OCI-LY1 (cell line): ENCODE measurements at regions not wholly inside any gene's neighbourhood (a gene's known extent, or its start where the extent isn't known, plus 50 kb on each side); places are given as distances from the start of the nearest gene placed in this dataset.

Experiments
- H2AFZ ChIP-seq: fragments of 200-600 bp; sonication (generic), shearing (Covaris generic); 2 replicates; pipeline ENCODE4 v1.6.0; 2014; ENCODE audit warnings: antibody characterized with exemption, mild to moderate bottlenecking, low read length
- H3F3A ChIP-seq: fragments of 200-600 bp; sonication (generic), shearing (Covaris generic); 2 replicates; pipeline ENCODE4 v1.6.0; 2014; ENCODE audit warnings: mild to moderate bottlenecking, antibody characterized with exemption, low read length, moderate library complexity; ENCODE audit not compliant: insufficient read depth
- H3K27ac ChIP-seq: fragments of 200-600 bp; sonication (generic); 2 replicates; pipeline ENCODE4 v1.5.1; 2014; ENCODE audit warnings: low read length, mixed run types, mild to moderate bottlenecking, low read depth; ENCODE audit not compliant: poor library complexity, severe bottlenecking
- H3K27me3 ChIP-seq: fragments of 200-600 bp; sonication (generic); 2 replicates; pipeline ENCODE4 v1.6.0; 2014; ENCODE audit warnings: antibody characterized with exemption, mild to moderate bottlenecking, low read length, moderate library complexity; ENCODE audit not compliant: insufficient read depth
- H3K36me3 ChIP-seq: fragments of 200-600 bp; sonication (generic); 2 replicates; pipeline ENCODE4 v1.6.1; 2014; ENCODE audit warnings: mild to moderate bottlenecking, antibody characterized with exemption, low read length, moderate library complexity, mixed read lengths; ENCODE audit not compliant: insufficient read depth
- H3K4me1 ChIP-seq: fragments of 200-600 bp; sonication (generic); 2 replicates; pipeline ENCODE4 v1.5.1; 2014; ENCODE audit warnings: mild to moderate bottlenecking, low read length, moderate library complexity; ENCODE audit not compliant: insufficient read depth, severe bottlenecking
- H3K4me2 ChIP-seq: fragments of 200-600 bp; sonication (generic), shearing (Covaris generic); 2 replicates; pipeline ENCODE4 v1.6.1; 2014; ENCODE audit warnings: low read length
- H3K4me3 ChIP-seq: fragments of 200-600 bp; sonication (generic); 2 replicates; pipeline ENCODE4 v1.5.1; 2014; ENCODE audit warnings: low read length, low read depth, mild to moderate bottlenecking, mixed read lengths; ENCODE audit not compliant: poor library complexity, severe bottlenecking
- H3K79me2 ChIP-seq: fragments of 200-600 bp; shearing (Covaris generic); 2 replicates; pipeline ENCODE4 v1.6.1; 2016; ENCODE audit warnings: mixed run types, low read length, mixed read lengths; ENCODE audit not compliant: insufficient read depth
- H3K9ac ChIP-seq: fragments of 200-600 bp; sonication (generic), shearing (Covaris generic); 2 replicates; pipeline ENCODE4 v1.6.1; 2014; ENCODE audit warnings: mild to moderate bottlenecking, low read length, mixed read lengths
- H3K9me2 ChIP-seq: fragments of 200-600 bp; sonication (generic), shearing (Covaris generic); 2 replicates; pipeline ENCODE4 v1.6.1; 2014; ENCODE audit warnings: low read depth, mild to moderate bottlenecking, low read length, mixed read lengths
- H3K9me3 ChIP-seq: fragments of 200-600 bp; shearing (Covaris generic); 2 replicates; pipeline ENCODE4 v1.6.1; 2014; ENCODE audit warnings: low read length, mixed read lengths
- H4K20me1 ChIP-seq: fragments of 200-600 bp; sonication (generic), shearing (Covaris generic); 2 replicates; pipeline ENCODE4 v1.6.0; 2016; ENCODE audit warnings: mild to moderate bottlenecking, low read length; ENCODE audit not compliant: insufficient read depth
- EZH2 ChIP-seq: fragments of 200-600 bp; sonication (generic), shearing (Covaris generic); IDR thresholded peaks from 2 replicates; pipeline ENCODE4 v1.8.0; 2017; ENCODE audit warnings: borderline replicate concordance, mixed run types, mild to moderate bottlenecking, antibody characterized with exemption, low read length, moderate library complexity, mixed read lengths
- TF ChIP-seq, protein P1 (sequence below): fragments of 200-600 bp; sonication (generic), shearing (Covaris generic); IDR thresholded peaks from 2 replicates; pipeline ENCODE4 v1.5.1; 2017; ENCODE audit warnings: mild to moderate bottlenecking, antibody characterized with exemption, low read length, moderate library complexity, mixed read lengths

DNA sequence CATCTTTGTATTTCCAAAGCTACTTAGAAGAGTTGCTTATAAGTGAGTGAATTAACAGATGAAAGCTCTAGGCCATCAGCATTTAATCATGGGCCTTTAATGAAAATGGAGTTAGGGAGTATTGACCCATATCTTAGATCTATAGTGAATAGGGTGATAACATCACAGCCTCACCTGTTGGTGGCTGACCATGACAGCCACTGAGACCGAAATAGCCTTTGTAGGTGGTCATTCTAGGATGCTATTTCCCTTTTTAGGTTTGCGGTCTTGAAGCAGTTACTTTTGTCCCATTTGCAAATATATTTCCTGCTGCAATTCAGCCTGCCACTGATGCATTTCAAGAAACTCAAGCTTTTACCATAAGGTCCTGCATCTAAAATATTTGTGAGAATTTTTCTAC lies 410.1 kb upstream of the LYPLAL1 start:
- H3F3A ChIP-seq: no peaks in the 10 kb centered on the region
- no peaks in the 10 kb centered on the region for H4K20me1 ChIP-seq
- H3K4me1 ChIP-seq: no peaks in the 10 kb centered on the region
- H3K27ac ChIP-seq: no peak overlapping the region
- no peak overlapping the region for H3K4me2 ChIP-seq
- TF ChIP-seq EZH2: no peak
- TF ChIP-seq, protein P1, sequence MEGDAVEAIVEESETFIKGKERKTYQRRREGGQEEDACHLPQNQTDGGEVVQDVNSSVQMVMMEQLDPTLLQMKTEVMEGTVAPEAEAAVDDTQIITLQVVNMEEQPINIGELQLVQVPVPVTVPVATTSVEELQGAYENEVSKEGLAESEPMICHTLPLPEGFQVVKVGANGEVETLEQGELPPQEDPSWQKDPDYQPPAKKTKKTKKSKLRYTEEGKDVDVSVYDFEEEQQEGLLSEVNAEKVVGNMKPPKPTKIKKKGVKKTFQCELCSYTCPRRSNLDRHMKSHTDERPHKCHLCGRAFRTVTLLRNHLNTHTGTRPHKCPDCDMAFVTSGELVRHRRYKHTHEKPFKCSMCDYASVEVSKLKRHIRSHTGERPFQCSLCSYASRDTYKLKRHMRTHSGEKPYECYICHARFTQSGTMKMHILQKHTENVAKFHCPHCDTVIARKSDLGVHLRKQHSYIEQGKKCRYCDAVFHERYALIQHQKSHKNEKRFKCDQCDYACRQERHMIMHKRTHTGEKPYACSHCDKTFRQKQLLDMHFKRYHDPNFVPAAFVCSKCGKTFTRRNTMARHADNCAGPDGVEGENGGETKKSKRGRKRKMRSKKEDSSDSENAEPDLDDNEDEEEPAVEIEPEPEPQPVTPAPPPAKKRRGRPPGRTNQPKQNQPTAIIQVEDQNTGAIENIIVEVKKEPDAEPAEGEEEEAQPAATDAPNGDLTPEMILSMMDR: no peak
- H3K9me2 ChIP-seq: no peaks in the 10 kb centered on the region
- no peak overlapping the region for H2AFZ ChIP-seq
- H3K79me2 ChIP-seq: no peaks in the 10 kb centered on the region
- H3K4me3 ChIP-seq: no peak overlapping the region
- no peaks in the 10 kb centered on the region for H3K27me3 ChIP-seq
- H3K9ac ChIP-seq: no peak overlapping the region
- no peaks in the 10 kb centered on the region for H3K36me3 ChIP-seq
- H3K9me3 ChIP-seq: no peaks in the 10 kb centered on the region

GRCh38 chr1:218765753-218766152 lies 407.9 kb upstream of the LYPLAL1 start:
- TF ChIP-seq, protein P1: no peak
- TF ChIP-seq EZH2: no peak
- Histone ChIP-seq H3K9ac (no peak overlapping the region), H2AFZ (no peak overlapping the region)

GRCh38 chr1:218771931-218772330 lies 401.7 kb upstream of the LYPLAL1 start:
- Histone ChIP-seq H3F3A (no peaks in the 10 kb centered on the region), H3K4me1 (no peaks in the 10 kb centered on the region), H4K20me1 (no peaks in the 10 kb centered on the region), H3K79me2 (no peaks in the 10 kb centered on the region), H3K9ac (no peak overlapping the region), H3K4me3 (no peak overlapping the region), H3K27me3 (no peaks in the 10 kb centered on the region), H2AFZ (no peak overlapping the region), H3K27ac (no peak overlapping the region), H3K36me3 (no peaks in the 10 kb centered on the region), H3K9me3 (no peaks in the 10 kb centered on the region), H3K4me2 (no peak overlapping the region), H3K9me2 (no peaks in the 10 kb centered on the region)
- TF ChIP-seq, protein P1: no peak
- no peak for TF ChIP-seq EZH2

More at GRCh38 chr1:218765753-218766152, 407.9 kb upstream of the LYPLAL1 start:
- Histone ChIP-seq H3K36me3 (no peaks in the 10 kb centered on the region), H3K4me1 (no peaks in the 10 kb centered on the region), H3K79me2 (no peaks in the 10 kb centered on the region), H4K20me1 (no peaks in the 10 kb centered on the region), H3K9me3 (no peaks in the 10 kb centered on the region), H3K27ac (no peak overlapping the region), H3K4me3 (no peak overlapping the region), H3K9me2 (no peaks in the 10 kb centered on the region), H3F3A (no peaks in the 10 kb centered on the region), H3K27me3 (no peaks in the 10 kb centered on the region), H3K4me2 (no peak overlapping the region)
